HUES6 (cell line): ENCODE measurements at regions not wholly inside any gene's neighbourhood (a gene's known extent, or its start where the extent isn't known, plus 50 kb on each side); places are given as distances from the start of the nearest gene placed in this dataset.

Source experiments
- H3K27ac ChIP-seq: 2 replicates; pipeline ENCODE4 v1.7.0; 2013; ENCODE audit warnings: low read depth, mild to moderate bottlenecking, low read length, inconsistent platforms
- H3K27me3 ChIP-seq: 2 replicates; pipeline ENCODE4 v1.6.1; 2013; ENCODE audit warnings: low read length; ENCODE audit not compliant: control insufficient read depth, insufficient read depth
- H3K36me3 ChIP-seq: 2 replicates; pipeline ENCODE4 v1.6.1; 2013; ENCODE audit warnings: low read length; ENCODE audit not compliant: control insufficient read depth, insufficient read depth
- H3K4me1 ChIP-seq: 2 replicates; pipeline ENCODE4 v1.6.1; 2013; ENCODE audit warnings: low read length; ENCODE audit not compliant: control insufficient read depth, insufficient read depth
- H3K4me3 ChIP-seq: 2 replicates; pipeline ENCODE4 v1.5.1; 2013; ENCODE audit warnings: low read depth, low read length
- H3K9ac ChIP-seq: one replicate; pipeline ENCODE4 v1.6.1; 2013; ENCODE audit warnings: mild to moderate bottlenecking, low read length
- H3K9me3 ChIP-seq: 2 replicates; pipeline ENCODE4 v1.6.1; 2013; ENCODE audit warnings: low read depth, low read length; ENCODE audit not compliant: control insufficient read depth, insufficient read depth

GRCh38 chr18:51988277-51988676 lies 351.7 kb upstream of the DCC start:
- Histone ChIP-seq H3K9me3 (no peaks in the 10 kb centered on the region), H3K4me3 (no peak overlapping the region), H3K27me3 (no peaks in the 10 kb centered on the region), H3K9ac (no peak overlapping the region), H3K27ac (no peak overlapping the region), H3K36me3 (no peaks in the 10 kb centered on the region), H3K4me1 (no peaks in the 10 kb centered on the region)

- Histone ChIP-seq H3K27me3 (no peaks in the 10 kb centered on the region), H3K27ac (no peak overlapping the region), H3K9ac (no peak overlapping the region), H3K4me1 (no peaks in the 10 kb centered on the region), H3K36me3 (no peaks in the 10 kb centered on the region), H3K9me3 (no peaks in the 10 kb centered on the region), H3K4me3 (no peak overlapping the region)
Measured at GRCh38 chr18:51997129-51997528, 342.9 kb upstream of the DCC start.

GRCh38 chr18:51998066-51998465 lies 341.9 kb upstream of the DCC start:
- Histone ChIP-seq H3K36me3 (no peaks in the 10 kb centered on the region), H3K4me3 (no peak overlapping the region), H3K27ac (no peak overlapping the region), H3K4me1 (no peaks in the 10 kb centered on the region), H3K9ac (no peak overlapping the region), H3K9me3 (no peaks in the 10 kb centered on the region), H3K27me3 (no peaks in the 10 kb centered on the region)

- H3K27me3 ChIP-seq, result no peaks in the 10 kb centered on the region
- no peak overlapping the region for H3K27ac ChIP-seq
- no peak overlapping the region for H3K9ac ChIP-seq
- H3K9me3 ChIP-seq, result no peaks in the 10 kb centered on the region
- H3K4me3 ChIP-seq, result no peak overlapping the region
- H3K36me3 ChIP-seq, result no peaks in the 10 kb centered on the region
- no peaks in the 10 kb centered on the region for H3K4me1 ChIP-seq
Measured at GRCh38 chr18:51998711-51999110, 341.3 kb upstream of the DCC start.

- no peak overlapping the region for H3K4me3 ChIP-seq
- no peaks in the 10 kb centered on the region for H3K27me3 ChIP-seq
- H3K9me3 ChIP-seq, result no peaks in the 10 kb centered on the region
- no peak overlapping the region for H3K27ac ChIP-seq
- no peaks in the 10 kb centered on the region for H3K36me3 ChIP-seq
- H3K4me1 ChIP-seq, result no peaks in the 10 kb centered on the region
- H3K9ac ChIP-seq, result no peak overlapping the region
Measured at GRCh38 chr18:51999351-51999750, 340.6 kb upstream of the DCC start.

- H3K4me3 ChIP-seq, result no peak overlapping the region
- no peaks in the 10 kb centered on the region for H3K27me3 ChIP-seq
- no peak overlapping the region for H3K9ac ChIP-seq
- no peaks in the 10 kb centered on the region for H3K36me3 ChIP-seq
- no peaks in the 10 kb centered on the region for H3K4me1 ChIP-seq
- no peak overlapping the region for H3K27ac ChIP-seq
- H3K9me3 ChIP-seq, result no peaks in the 10 kb centered on the region
Measured at GRCh38 chr18:52000435-52000834, 339.6 kb upstream of the DCC start.

- Histone ChIP-seq H3K9ac (no peak overlapping the region), H3K9me3 (no peaks in the 10 kb centered on the region), H3K36me3 (no peaks in the 10 kb centered on the region), H3K27me3 (no peaks in the 10 kb centered on the region), H3K4me1 (no peaks in the 10 kb centered on the region), H3K4me3 (no peak overlapping the region), H3K27ac (no peak overlapping the region)
Measured at GRCh38 chr18:52001106-52001505, 338.9 kb upstream of the DCC start.

- Histone ChIP-seq H3K27ac (no peak overlapping the region), H3K9me3 (no peaks in the 10 kb centered on the region), H3K9ac (no peak overlapping the region), H3K4me1 (no peaks in the 10 kb centered on the region), H3K27me3 (no peaks in the 10 kb centered on the region), H3K36me3 (no peaks in the 10 kb centered on the region), H3K4me3 (no peak overlapping the region)
Measured at GRCh38 chr18:52002600-52002999, 337.4 kb upstream of the DCC start.

- Histone ChIP-seq H3K36me3 (no peaks in the 10 kb centered on the region), H3K9ac (no peak overlapping the region), H3K4me1 (no peaks in the 10 kb centered on the region), H3K27me3 (no peaks in the 10 kb centered on the region), H3K27ac (no peak overlapping the region), H3K4me3 (no peak overlapping the region), H3K9me3 (no peaks in the 10 kb centered on the region)
Measured at GRCh38 chr18:52007105-52007504, 332.9 kb upstream of the DCC start.

GRCh38 chr18:52008330-52008729 lies 331.7 kb upstream of the DCC start:
- H3K36me3 ChIP-seq, result no peaks in the 10 kb centered on the region
- H3K9ac ChIP-seq, result no peak overlapping the region
- no peak overlapping the region for H3K4me3 ChIP-seq
- no peaks in the 10 kb centered on the region for H3K27me3 ChIP-seq
- H3K4me1 ChIP-seq, result no peaks in the 10 kb centered on the region
- no peak overlapping the region for H3K27ac ChIP-seq
- no peaks in the 10 kb centered on the region for H3K9me3 ChIP-seq

- H3K4me3 ChIP-seq, result no peak overlapping the region
- no peaks in the 10 kb centered on the region for H3K27me3 ChIP-seq
- no peaks in the 10 kb centered on the region for H3K4me1 ChIP-seq
- no peak overlapping the region for H3K9ac ChIP-seq
- no peak overlapping the region for H3K27ac ChIP-seq
- no peaks in the 10 kb centered on the region for H3K9me3 ChIP-seq
- no peaks in the 10 kb centered on the region for H3K36me3 ChIP-seq
Measured at GRCh38 chr18:52008736-52009135, 331.3 kb upstream of the DCC start.

- no peaks in the 10 kb centered on the region for H3K9me3 ChIP-seq
- no peak overlapping the region for H3K9ac ChIP-seq
- no peaks in the 10 kb centered on the region for H3K36me3 ChIP-seq
- no peaks in the 10 kb centered on the region for H3K27me3 ChIP-seq
- no peak overlapping the region for H3K4me3 ChIP-seq
- H3K4me1 ChIP-seq, result no peaks in the 10 kb centered on the region
- no peak overlapping the region for H3K27ac ChIP-seq
Measured at GRCh38 chr18:52009958-52010357, 330.0 kb upstream of the DCC start.
